H9 (cell line): ENCODE measurements at regions not wholly inside any gene's neighbourhood (a gene's known extent, or its start where the extent isn't known, plus 50 kb on each side); places are given as distances from the start of the nearest gene placed in this dataset.

Experiments used
- DNase-seq: peaks from one replicate; pipeline ENCODE4 v3.0.0-alpha.2; 2017
- H2AFZ ChIP-seq: one replicate; pipeline ENCODE4 v1.6.1; 2013; ENCODE audit warnings: mild to moderate bottlenecking, low read length, control low read depth, moderate library complexity
- H2AK5ac ChIP-seq: 2 replicates; pipeline ENCODE4 v1.6.1; 2013; ENCODE audit warnings: low read length, control low read depth, mixed read lengths; ENCODE audit not compliant: insufficient read length
- H2BK120ac ChIP-seq: one replicate; pipeline ENCODE4 v1.6.1; 2013; ENCODE audit warnings: low read depth, mild to moderate bottlenecking, low read length, control low read depth, inconsistent platforms; ENCODE audit not compliant: poor library complexity, severe bottlenecking
- H2BK12ac ChIP-seq: 2 replicates; pipeline ENCODE4 v1.6.1; 2013; ENCODE audit warnings: low read length, control low read depth, mixed read lengths, low read depth; ENCODE audit not compliant: insufficient read length
- H2BK15ac ChIP-seq: 2 replicates; pipeline ENCODE4 v1.6.1; 2013; ENCODE audit warnings: low read depth, low read length, control low read depth
- H2BK20ac ChIP-seq: one replicate; pipeline ENCODE4 v1.6.1; 2013; ENCODE audit warnings: low read depth, mild to moderate bottlenecking, low read length, control low read depth, inconsistent platforms; ENCODE audit not compliant: poor library complexity, severe bottlenecking
- H2BK5ac ChIP-seq: 2 replicates; pipeline ENCODE4 v1.6.1; 2013; ENCODE audit warnings: low read length, control low read depth, mixed read lengths; ENCODE audit not compliant: insufficient read length
- H3K14ac ChIP-seq: 2 replicates; pipeline ENCODE4 v1.6.1; 2013; ENCODE audit warnings: low read length, control low read depth; ENCODE audit not compliant: insufficient read depth
- H3K18ac ChIP-seq: 2 replicates; pipeline ENCODE4 v1.6.1; 2013; ENCODE audit warnings: low read depth, mild to moderate bottlenecking, mixed read lengths, low read length, control low read depth; ENCODE audit not compliant: insufficient read length
- H3K23ac ChIP-seq: 2 replicates; pipeline ENCODE4 v1.6.1; 2013; ENCODE audit warnings: low read length, control low read depth, mixed read lengths, low read depth; ENCODE audit not compliant: insufficient read length
- H3K23me2 ChIP-seq: 2 replicates; pipeline ENCODE4 v1.6.1; 2013; ENCODE audit warnings: low read depth, mild to moderate bottlenecking, mixed read lengths, low read length, control low read depth; ENCODE audit not compliant: insufficient read length, poor library complexity, severe bottlenecking
- H3K27ac ChIP-seq: 2 replicates; pipeline ENCODE4 v1.5.1; 2013; ENCODE audit warnings: low read length, control low read depth, mixed read lengths, low read depth; ENCODE audit not compliant: insufficient read length
- H3K27me3 ChIP-seq: 2 replicates; pipeline ENCODE4 v1.6.1; 2013; ENCODE audit warnings: low read length, control low read depth, inconsistent platforms; ENCODE audit not compliant: insufficient read depth
- H3K4ac ChIP-seq: 2 replicates; pipeline ENCODE4 v1.6.1; 2013; ENCODE audit warnings: low read depth, mild to moderate bottlenecking, control low read depth, inconsistent platforms, low read length, moderate library complexity
- H3K4me1 ChIP-seq: 2 replicates; pipeline ENCODE4 v1.6.1; 2013; ENCODE audit warnings: low read length, control low read depth, inconsistent platforms; ENCODE audit not compliant: insufficient read depth
- H3K4me2 ChIP-seq: 2 replicates; pipeline ENCODE4 v1.6.1; 2013; ENCODE audit warnings: low read length, control low read depth, mixed read lengths; ENCODE audit not compliant: insufficient read length, insufficient read depth
- H3K56ac ChIP-seq: 2 replicates; pipeline ENCODE4 v1.6.1; 2013; ENCODE audit warnings: low read depth, mild to moderate bottlenecking, mixed read lengths, low read length, control low read depth; ENCODE audit not compliant: insufficient read length
- H3K79me1 ChIP-seq: 2 replicates; pipeline ENCODE4 v1.6.1; 2013; ENCODE audit warnings: low read depth, mild to moderate bottlenecking, moderate library complexity, low read length, control low read depth, inconsistent platforms; ENCODE audit not compliant: insufficient read depth, poor library complexity, severe bottlenecking
- H3K79me2 ChIP-seq: 2 replicates; pipeline ENCODE4 v1.6.1; 2013; ENCODE audit warnings: low read length, control low read depth, inconsistent platforms; ENCODE audit not compliant: insufficient read depth
- H3K9ac ChIP-seq: 2 replicates; pipeline ENCODE4 v1.6.1; 2013; ENCODE audit warnings: low read length, control low read depth, mixed read lengths; ENCODE audit not compliant: insufficient read length; ENCODE audit errors: extremely low read depth
- H3K9me3 ChIP-seq: one replicate; pipeline ENCODE4 v1.6.1; 2013; ENCODE audit warnings: low read depth, low read length, inconsistent platforms; ENCODE audit not compliant: control insufficient read depth
- H3T11ph ChIP-seq: one replicate; pipeline ENCODE4 v1.6.1; 2013; ENCODE audit warnings: mild to moderate bottlenecking, low read length, control low read depth, inconsistent platforms
- H4K20me1 ChIP-seq: one replicate; pipeline ENCODE4 v1.6.1; 2013; ENCODE audit not compliant: control insufficient read depth, insufficient read length, insufficient read depth
- H4K5ac ChIP-seq: 2 replicates; pipeline ENCODE4 v1.6.1; 2013; ENCODE audit warnings: low read depth, mild to moderate bottlenecking, mixed read lengths, low read length, control low read depth; ENCODE audit not compliant: insufficient read length
- H4K8ac ChIP-seq: replicated peaks from 2 replicates; pipeline ENCODE4 v1.6.1; 2013; ENCODE audit warnings: low read length, control low read depth, mixed read lengths, low read depth; ENCODE audit not compliant: insufficient read length
- H4K91ac ChIP-seq: 2 replicates; pipeline ENCODE4 v1.6.1; 2013; ENCODE audit warnings: low read depth, mild to moderate bottlenecking, moderate library complexity, mixed read lengths, low read length, control low read depth; ENCODE audit not compliant: insufficient read length
- H3K27ac Mint-ChIP-seq, 3 experiments: 2 replicates in 2 of 3; 3 replicates in 1 of 3; pipeline ENCODE4 v1.8.0; 2020 to 2021; ENCODE audit warnings: mixed read lengths in 3 of 3, mild to moderate bottlenecking in 1 of 3, moderate library complexity in 1 of 3
- H3K27me3 Mint-ChIP-seq: 2 replicates; pipeline ENCODE4 v1.8.0; 2021; ENCODE audit warnings: low read depth, mild to moderate bottlenecking, moderate library complexity, mixed read lengths
- H3K36me3 Mint-ChIP-seq, 3 experiments: 2 replicates in 2 of 3; 3 replicates in 1 of 3; pipeline ENCODE4 v1.8.0; 2020 to 2021; ENCODE audit warnings: low read depth in 3 of 3, mixed read lengths in 3 of 3; ENCODE audit not compliant: insufficient read depth in 1 of 3
- H3K4me1 Mint-ChIP-seq, 2 experiments: 2 replicates each; pipeline ENCODE4 v1.8.0; 2020; ENCODE audit warnings: mixed read lengths in 2 of 2
- H3K4me3 Mint-ChIP-seq, 2 experiments: 2 replicates in 1 of 2; 3 replicates in 1 of 2; pipeline ENCODE4 v1.8.0; 2020 to 2021; ENCODE audit warnings: mild to moderate bottlenecking in 2 of 2, mixed read lengths in 2 of 2, moderate library complexity in 1 of 2
- H3K9me3 Mint-ChIP-seq, 2 experiments: 2 replicates in 1 of 2; 3 replicates in 1 of 2; pipeline ENCODE4 v1.8.0; 2020; ENCODE audit warnings: mild to moderate bottlenecking in 2 of 2, mixed read lengths in 2 of 2, moderate library complexity in 1 of 2
- CTCF ChIP-seq: fragments of 200-600 bp; sonication (generic); conservative IDR thresholded peaks from 3 replicates; pipeline ENCODE4 v1.8.0; 2021; ENCODE audit warnings: antibody characterized with exemption, mild to moderate bottlenecking
- WGBS: extraction: QIAGEN DNeasy Blood & Tissue Kit; methylation state at CpG from one replicate; pipeline ENCODE4 v1.1.7; 2013; ENCODE audit warnings: missing lambda C conversion rate, low lambda C conversion rate, mixed read lengths; ENCODE audit not compliant: insufficient read length; ENCODE audit errors: extremely low coverage; 5-methylcytosine and 5-hydroxymethylcytosine counted together

GRCh38 chr13:87961546-87961945, 290.4 kb downstream of the SLITRK5 start:
- no peak overlapping the region for H2BK20ac ChIP-seq
- WGBS = 100% methylated on average over 1 of the region's 3 CpGs
- Mint-ChIP-seq H3K36me3 (no peaks in the 10 kb centered on the region), H3K4me1 (peaks cover 0 to 4% of the 10 kb centered on the region in 2 experiments; a peak in 1 of 4 replicates), H3K9me3 (no peaks in the 10 kb centered on the region), H3K27me3 (no peaks in the 10 kb centered on the region), H3K4me3 (no peak overlapping the region), H3K27ac (no peak overlapping the region)
- no peak overlapping the region for H4K5ac ChIP-seq
- no peak overlapping the region for H3K4me2 ChIP-seq
- H3K79me1 ChIP-seq = no peaks in the 10 kb centered on the region
- no peak overlapping the region for H2BK12ac ChIP-seq
- no peak for DNase-seq
- H3T11ph ChIP-seq = no peak overlapping the region
- H3K18ac ChIP-seq = no peak overlapping the region
- no peak overlapping the region for H2BK15ac ChIP-seq
- H2BK5ac ChIP-seq = no peak overlapping the region
- no peak for TF ChIP-seq CTCF
- H2AK5ac ChIP-seq = no peak overlapping the region
- no peaks in the 10 kb centered on the region; the same call in 1 of the 2 replicates for H3K4me1 ChIP-seq
- no peak overlapping the region for H4K8ac ChIP-seq
- H3K9ac ChIP-seq = no peak overlapping the region
- H3K56ac ChIP-seq = no peak overlapping the region
- H3K23ac ChIP-seq = no peak overlapping the region
- H2BK120ac ChIP-seq = no peak overlapping the region
- H3K14ac ChIP-seq = no peak overlapping the region
- no peak overlapping the region for H3K27ac ChIP-seq
- H4K91ac ChIP-seq = no peak overlapping the region
- H3K4ac ChIP-seq = no peak overlapping the region
- no peaks in the 10 kb centered on the region for H3K79me2 ChIP-seq
- H2AFZ ChIP-seq = no peak overlapping the region
- no peaks in the 10 kb centered on the region for H4K20me1 ChIP-seq
- no peaks in the 10 kb centered on the region for H3K23me2 ChIP-seq
- H3K9me3 ChIP-seq = no peaks in the 10 kb centered on the region
- no peaks in the 10 kb centered on the region for H3K27me3 ChIP-seq
